ENCODE measurements at regions not wholly inside any gene's neighbourhood (a gene's known extent, or its start where the extent isn't known, plus 50 kb on each side); places are given as distances from the start of the nearest gene placed in this dataset.

DNA sequence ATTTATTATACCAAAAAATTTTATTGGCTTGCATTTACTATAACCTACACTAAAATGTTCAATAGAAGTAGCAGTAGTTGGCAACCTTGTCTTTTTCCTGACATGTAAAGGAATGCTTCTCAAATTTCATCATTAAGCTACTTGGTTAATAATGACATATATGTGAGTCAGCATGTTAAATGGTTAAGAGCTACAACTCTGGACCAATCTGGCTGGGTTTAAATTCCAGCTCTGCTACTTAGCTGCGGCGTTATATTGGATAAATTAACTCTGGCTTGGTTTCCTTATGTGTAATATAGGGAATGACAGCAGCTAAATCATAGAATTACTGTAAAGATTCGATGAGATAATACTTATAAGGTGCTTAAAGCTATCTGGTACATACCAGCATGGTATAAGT, 53.7 kb upstream of the OTOGL start:
- Mint-ChIP-seq H3K36me3 (ENCODE audit: insufficient read depth, unreplicated experiment) (no peaks in the 10 kb centered on the region), H3K27me3 (ENCODE audit: unreplicated experiment) (no peaks in the 10 kb centered on the region), H3K27ac (ENCODE audit: unreplicated experiment) (no peak overlapping the region), H3K4me1 (ENCODE audit: low read depth, unreplicated experiment) (no peaks in the 10 kb centered on the region), H3K4me3 (ENCODE audit: low read depth, unreplicated experiment) (no peak overlapping the region), H3K9me3 (ENCODE audit: low read depth, unreplicated experiment) (peaks cover 5% of the 10 kb centered on the region)
- CTCF ChIA-PET = interaction anchor here (0.6 to 0.7 kb wide), 3 partner anchors 44 to 635 kb away, joined by 3 to 5 read pairs (median 4); no protein-coding TSS in a partner anchor
- no peak for DNase-seq
- BruUV-seq (replicated peaks) = no TSS peak
- intact Hi-C loops (cut with micrococcal nuclease; ENCODE audit: unreplicated experiment) = loop anchor here (10.0 kb wide), 1 partner anchor 229 kb away; no protein-coding TSS in a partner anchor
- TF ChIP-seq, protein P1, sequence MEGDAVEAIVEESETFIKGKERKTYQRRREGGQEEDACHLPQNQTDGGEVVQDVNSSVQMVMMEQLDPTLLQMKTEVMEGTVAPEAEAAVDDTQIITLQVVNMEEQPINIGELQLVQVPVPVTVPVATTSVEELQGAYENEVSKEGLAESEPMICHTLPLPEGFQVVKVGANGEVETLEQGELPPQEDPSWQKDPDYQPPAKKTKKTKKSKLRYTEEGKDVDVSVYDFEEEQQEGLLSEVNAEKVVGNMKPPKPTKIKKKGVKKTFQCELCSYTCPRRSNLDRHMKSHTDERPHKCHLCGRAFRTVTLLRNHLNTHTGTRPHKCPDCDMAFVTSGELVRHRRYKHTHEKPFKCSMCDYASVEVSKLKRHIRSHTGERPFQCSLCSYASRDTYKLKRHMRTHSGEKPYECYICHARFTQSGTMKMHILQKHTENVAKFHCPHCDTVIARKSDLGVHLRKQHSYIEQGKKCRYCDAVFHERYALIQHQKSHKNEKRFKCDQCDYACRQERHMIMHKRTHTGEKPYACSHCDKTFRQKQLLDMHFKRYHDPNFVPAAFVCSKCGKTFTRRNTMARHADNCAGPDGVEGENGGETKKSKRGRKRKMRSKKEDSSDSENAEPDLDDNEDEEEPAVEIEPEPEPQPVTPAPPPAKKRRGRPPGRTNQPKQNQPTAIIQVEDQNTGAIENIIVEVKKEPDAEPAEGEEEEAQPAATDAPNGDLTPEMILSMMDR (IDR thresholded peaks at IDR 0.05; ENCODE audit: unreplicated experiment) = no peak

DNA sequence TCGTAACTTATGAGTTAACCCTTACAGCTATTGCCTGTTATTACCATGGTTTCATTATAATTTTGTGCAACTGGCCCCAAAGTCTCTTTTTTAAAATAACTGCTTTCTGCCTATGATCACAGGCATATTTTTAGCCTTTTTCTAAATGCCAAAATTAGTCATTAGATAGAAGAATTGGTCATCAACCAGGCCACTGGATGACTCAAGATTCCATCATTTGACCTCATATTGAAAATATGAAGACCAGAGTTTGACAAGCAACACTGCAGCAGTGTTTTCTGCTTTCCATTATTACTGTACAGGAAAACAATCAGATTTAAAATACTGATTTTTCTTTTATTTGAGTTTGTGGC, 54.7 kb upstream of the OTOGL start:
- DNase-seq = no peak
- Mint-ChIP-seq H3K27ac (ENCODE audit: unreplicated experiment) (no peak overlapping the region), H3K27me3 (ENCODE audit: unreplicated experiment) (no peaks in the 10 kb centered on the region), H3K9me3 (ENCODE audit: low read depth, unreplicated experiment) (peaks cover 5% of the 10 kb centered on the region), H3K36me3 (ENCODE audit: insufficient read depth, unreplicated experiment) (no peaks in the 10 kb centered on the region), H3K4me1 (ENCODE audit: low read depth, unreplicated experiment) (no peaks in the 10 kb centered on the region), H3K4me3 (ENCODE audit: low read depth, unreplicated experiment) (no peak overlapping the region)
- CTCF ChIA-PET = no interaction called here
- intact Hi-C loops (cut with micrococcal nuclease; ENCODE audit: unreplicated experiment) = loop anchor here (10.0 kb wide), 1 partner anchor 230 kb away; no protein-coding TSS in a partner anchor
- TF ChIP-seq, protein P1 (IDR thresholded peaks at IDR 0.05; ENCODE audit: unreplicated experiment) = no peak
- BruUV-seq (replicated peaks) = no TSS peak

DNA sequence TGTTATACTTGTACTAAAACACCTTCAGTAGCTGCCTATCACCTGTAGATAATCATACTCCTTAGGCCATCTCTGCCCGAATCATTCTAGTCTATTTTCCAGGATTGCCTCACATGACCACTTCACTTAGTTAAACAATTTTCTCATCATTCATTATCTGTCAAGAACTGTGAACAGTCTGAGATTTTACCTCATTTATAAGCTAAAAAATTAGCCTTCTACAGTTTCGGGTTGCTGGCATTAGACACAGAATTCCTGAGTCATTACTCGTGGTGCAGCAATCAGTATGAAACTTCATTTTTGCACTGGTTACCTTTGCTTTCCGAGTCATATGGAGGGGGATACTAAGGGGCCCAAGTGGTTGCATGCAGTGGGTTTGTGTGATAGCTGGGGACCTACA, 57.6 kb upstream of the OTOGL start:
- TF ChIP-seq, protein P1 (IDR thresholded peaks at IDR 0.05; ENCODE audit: unreplicated experiment) = no peak
- Mint-ChIP-seq H3K27ac (ENCODE audit: unreplicated experiment) (no peak overlapping the region), H3K27me3 (ENCODE audit: unreplicated experiment) (no peaks in the 10 kb centered on the region), H3K4me1 (ENCODE audit: low read depth, unreplicated experiment) (no peaks in the 10 kb centered on the region), H3K4me3 (ENCODE audit: low read depth, unreplicated experiment) (no peak overlapping the region), H3K9me3 (ENCODE audit: low read depth, unreplicated experiment) (no peaks in the 10 kb centered on the region), H3K36me3 (ENCODE audit: insufficient read depth, unreplicated experiment) (no peaks in the 10 kb centered on the region)
- CTCF ChIA-PET = no interaction called here
- no TSS peak for BruUV-seq (replicated peaks)
- no peak for DNase-seq
- intact Hi-C loops (cut with micrococcal nuclease; ENCODE audit: unreplicated experiment) = loop anchor here (10.0 kb wide), 1 partner anchor 233 kb away; no protein-coding TSS in a partner anchor

DNA sequence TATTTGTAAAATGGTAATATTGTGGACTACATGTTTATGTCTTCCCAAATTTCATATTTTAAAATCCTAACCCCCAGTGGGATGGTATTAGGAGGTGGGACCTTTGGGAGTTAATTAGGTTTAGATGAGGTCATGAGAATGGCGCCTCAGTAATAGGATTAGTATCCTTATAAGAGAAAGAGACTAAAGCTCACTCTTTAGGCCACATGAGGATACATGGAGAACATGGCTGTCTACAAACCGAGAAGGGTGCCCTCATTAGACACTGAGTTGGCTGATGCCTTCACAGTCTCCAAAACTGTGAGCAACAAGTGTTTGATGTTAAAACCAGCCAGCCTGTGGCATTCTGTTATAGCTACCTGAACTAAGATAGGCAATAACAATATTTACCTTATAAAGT, 58.3 kb upstream of the OTOGL start:
- TF ChIP-seq, protein P1 (IDR thresholded peaks at IDR 0.05; ENCODE audit: unreplicated experiment) = no peak
- Mint-ChIP-seq H3K36me3 (ENCODE audit: insufficient read depth, unreplicated experiment) (no peaks in the 10 kb centered on the region), H3K27ac (ENCODE audit: unreplicated experiment) (no peak overlapping the region), H3K4me3 (ENCODE audit: low read depth, unreplicated experiment) (no peak overlapping the region), H3K27me3 (ENCODE audit: unreplicated experiment) (no peaks in the 10 kb centered on the region), H3K4me1 (ENCODE audit: low read depth, unreplicated experiment) (no peaks in the 10 kb centered on the region), H3K9me3 (ENCODE audit: low read depth, unreplicated experiment) (no peaks in the 10 kb centered on the region)
- no TSS peak for BruUV-seq (replicated peaks)
- DNase-seq = no peak
- intact Hi-C loops (cut with micrococcal nuclease; ENCODE audit: unreplicated experiment) = loop anchor here (10.0 kb wide), 1 partner anchor 234 kb away; no protein-coding TSS in a partner anchor
- CTCF ChIA-PET = no interaction called here
